IMR-90 (cell line): ENCODE measurements at regions not wholly inside any gene's neighbourhood (a gene's known extent, or its start where the extent isn't known, plus 50 kb on each side); places are given as distances from the start of the nearest gene placed in this dataset.

Source experiments
- ATAC-seq: fragments of 200-7000 bp; cut with Tn5 transposase; 2 replicates; pipeline ENCODE4 v1.9.1; 2020; ENCODE audit warnings: low read depth, mild to moderate bottlenecking, moderate library complexity
- BruUV-seq: library from RNA; stranded (reverse); fragments of 400-500 nt; replicated peaks from 2 replicates; lab custom pipeline; 2021; lab: Mats Ljungman, UMichigan
- CTCF ChIA-PET: fragments of 300-600 bp; formaldehyde crosslinking; extraction: SDS; loops from one replicate; lab custom pipeline; 2021; ENCODE audit warnings: antibody characterized with exemption; lab: Yijun Ruan, JAX
- POLR2A ChIA-PET: fragments of 300-600 bp; sonication (Branson Sonifier 250); formaldehyde crosslinking; loops from one replicate; lab custom pipeline; 2022; ENCODE audit warnings: antibody characterized with exemption; ENCODE audit not compliant: unreplicated experiment; lab: Charles Lee
- DNase-seq: peaks from one replicate; pipeline ENCODE4 v3.0.0; 2013
- H2AFZ ChIP-seq: replicated peaks from 2 replicates; pipeline ENCODE3; 2013; ENCODE audit warnings: low read length, mild to moderate bottlenecking; ENCODE audit not compliant: poor library complexity
- H2AK5ac ChIP-seq: 2 replicates; pipeline ENCODE4 v1.6.1; 2013; ENCODE audit warnings: low read depth, low read length, inconsistent platforms
- H2AK9ac ChIP-seq: replicated peaks from 2 replicates; pipeline ENCODE3; 2013; ENCODE audit warnings: mild to moderate bottlenecking, low read depth, low read length, moderate library complexity; ENCODE audit not compliant: poor library complexity
- H2BK120ac ChIP-seq: 2 replicates; pipeline ENCODE4 v1.6.1; 2013; ENCODE audit warnings: low read depth, low read length, inconsistent platforms
- H2BK15ac ChIP-seq: 3 replicates; pipeline ENCODE4 v1.6.1; 2013; ENCODE audit warnings: low read depth, low read length, inconsistent platforms
- H2BK20ac ChIP-seq: 2 replicates; pipeline ENCODE4 v1.6.1; 2013; ENCODE audit warnings: low read depth, mild to moderate bottlenecking, inconsistent platforms, low read length, moderate library complexity
- H2BK5ac ChIP-seq: 2 replicates; pipeline ENCODE4 v1.6.1; 2013; ENCODE audit warnings: mild to moderate bottlenecking, low read depth, low read length, inconsistent platforms; ENCODE audit not compliant: poor library complexity, severe bottlenecking
- H3K14ac ChIP-seq: replicated peaks from 2 replicates; pipeline ENCODE4 v1.6.1; 2013; ENCODE audit warnings: low read depth, low read length, inconsistent platforms
- H3K18ac ChIP-seq: 2 replicates; pipeline ENCODE4 v1.6.1; 2013; ENCODE audit warnings: low read depth, low read length, control low read depth
- H3K23ac ChIP-seq: 2 replicates; pipeline ENCODE4 v1.6.1; 2013; ENCODE audit warnings: low read depth, low read length, inconsistent platforms
- H3K27ac ChIP-seq: 2 replicates; pipeline ENCODE4 v1.5.1; 2013; ENCODE audit warnings: mild to moderate bottlenecking, control low read depth, low read length; ENCODE audit not compliant: insufficient read depth
- H3K27me3 ChIP-seq: 2 replicates; pipeline ENCODE4 v1.6.1; 2013; ENCODE audit warnings: low read length; ENCODE audit not compliant: control insufficient read depth, insufficient read depth
- H3K36me3 ChIP-seq: 2 replicates; pipeline ENCODE4 v1.6.1; 2013; ENCODE audit warnings: low read length, mixed read lengths; ENCODE audit not compliant: control insufficient read depth, insufficient read depth
- H3K4ac ChIP-seq: 2 replicates; pipeline ENCODE4 v1.6.1; 2013; ENCODE audit warnings: low read depth, low read length, inconsistent platforms
- H3K4me1 ChIP-seq: 2 replicates; pipeline ENCODE4 v1.6.1; 2013; ENCODE audit warnings: low read length, mixed read lengths; ENCODE audit not compliant: control insufficient read depth, insufficient read depth
- H3K4me2 ChIP-seq: 2 replicates; pipeline ENCODE4 v1.6.1; 2013; ENCODE audit warnings: low read depth, mild to moderate bottlenecking, control low read depth, low read length, moderate library complexity
- H3K4me3 ChIP-seq: 2 replicates; pipeline ENCODE4 v1.5.1; 2013; ENCODE audit warnings: low read depth, mild to moderate bottlenecking, control low read depth, low read length, moderate library complexity; ENCODE audit not compliant: insufficient read depth
- H3K56ac ChIP-seq: 2 replicates; pipeline ENCODE4 v1.6.1; 2013; ENCODE audit warnings: low read length, inconsistent platforms; ENCODE audit not compliant: insufficient read depth; ENCODE audit errors: extremely low read depth
- H3K79me1 ChIP-seq, 2 experiments: 2 replicates each; pipeline ENCODE4 v1.6.1; 2013; ENCODE audit warnings: low read length in 2 of 2, inconsistent platforms in 1 of 2, low read depth in 1 of 2
- H3K9ac ChIP-seq: 2 replicates; pipeline ENCODE4 v1.6.1; 2013; ENCODE audit warnings: low read depth, low read length, control low read depth
- H3K9me1 ChIP-seq: 2 replicates; pipeline ENCODE4 v1.6.1; 2013; ENCODE audit warnings: low read length, inconsistent platforms; ENCODE audit not compliant: insufficient read depth
- H3K9me3 ChIP-seq: 2 replicates; pipeline ENCODE4 v1.6.1; 2013; ENCODE audit warnings: low read length; ENCODE audit not compliant: control insufficient read depth, insufficient read depth
- H4K20me1 ChIP-seq: 2 replicates; pipeline ENCODE4 v1.6.1; 2013; ENCODE audit warnings: low read length, inconsistent platforms; ENCODE audit not compliant: insufficient read depth
- H4K5ac ChIP-seq: 2 replicates; pipeline ENCODE4 v1.6.1; 2013; ENCODE audit warnings: mild to moderate bottlenecking, low read depth, low read length, control low read depth
- H4K8ac ChIP-seq, 2 experiments: 2 replicates each; pipeline ENCODE4 v1.6.1; 2013; ENCODE audit warnings: low read depth in 2 of 2, low read length in 2 of 2, control low read depth in 1 of 2, inconsistent platforms in 1 of 2
- H4K91ac ChIP-seq: 2 replicates; pipeline ENCODE4 v1.6.1; 2013; ENCODE audit warnings: low read depth, low read length, inconsistent platforms; ENCODE audit not compliant: insufficient read depth
- BHLHE40 ChIP-seq: fragments of 150-350 bp; IDR thresholded peaks from 2 replicates; pipeline ENCODE4 v1.6.1; 2016; ENCODE audit warnings: mild to moderate bottlenecking, low read depth, low read length
- CEBPB ChIP-seq: IDR thresholded peaks from 2 replicates; pipeline ENCODE4 v1.6.1; 2012; ENCODE audit warnings: low read depth, low read length, improper control_type of control experiment
- CHD1 ChIP-seq: IDR thresholded peaks from 2 replicates; pipeline ENCODE4 v1.6.1; 2012; ENCODE audit warnings: low read depth, low read length, improper control_type of control experiment
- FOS ChIP-seq: fragments of 150-350 bp; IDR thresholded peaks from 2 replicates; pipeline ENCODE4 v1.6.1; 2016; ENCODE audit warnings: low read depth, low read length
- MAFK ChIP-seq: IDR thresholded peaks from 2 replicates; pipeline ENCODE4 v1.6.1; 2012; ENCODE audit warnings: low read depth, low read length, improper control_type of control experiment
- MAZ ChIP-seq: IDR thresholded peaks from 2 replicates; pipeline ENCODE4 v1.6.1; 2012; ENCODE audit warnings: low read depth, mild to moderate bottlenecking, low read length, improper control_type of control experiment, moderate library complexity, borderline replicate concordance
- MXI1 ChIP-seq: IDR thresholded peaks from 2 replicates; pipeline ENCODE4 v1.6.1; 2012; ENCODE audit warnings: low read depth, mild to moderate bottlenecking, low read length, moderate library complexity, borderline replicate concordance
- NFE2L2 ChIP-seq: fragments of 150-350 bp; IDR thresholded peaks from 2 replicates; pipeline ENCODE4 v1.6.1; 2016; ENCODE audit warnings: low read depth, mild to moderate bottlenecking, low read length
- POLR2A ChIP-seq: IDR thresholded peaks from 2 replicates; pipeline ENCODE4 v1.6.1; 2012; ENCODE audit warnings: mild to moderate bottlenecking, low read depth, low read length
- RAD21 ChIP-seq: IDR thresholded peaks from 2 replicates; pipeline ENCODE4 v1.6.1; 2012; ENCODE audit warnings: low read length, improper control_type of control experiment
- RCOR1 ChIP-seq: IDR thresholded peaks from 2 replicates; pipeline ENCODE4 v1.6.1; 2012; ENCODE audit warnings: mild to moderate bottlenecking, low read length, improper control_type of control experiment; ENCODE audit not compliant: insufficient replicate concordance
- RFX5 ChIP-seq: IDR thresholded peaks from 2 replicates; pipeline ENCODE4 v1.8.0; 2012; ENCODE audit warnings: low read depth, mild to moderate bottlenecking, low read length, moderate library complexity
- SMC3 ChIP-seq: fragments of 150-350 bp; IDR thresholded peaks from 2 replicates; pipeline ENCODE4 v1.6.1; 2016; ENCODE audit warnings: low read depth, mild to moderate bottlenecking, antibody characterized with exemption, low read length, moderate library complexity
- WGBS, 2 experiments: methylation state at CpG; one replicate each; pipeline versions ENCODE4 v1.1.5 to v1.1.7; 2013; ENCODE audit warnings: missing lambda C conversion rate in 2 of 2; ENCODE audit not compliant: insufficient read length in 1 of 2; ENCODE audit errors: extremely low coverage in 2 of 2; 5-methylcytosine and 5-hydroxymethylcytosine counted together
- dilution Hi-C: fragments of 300-500 bp; cut with HindIII; formaldehyde crosslinking; loops from one replicate; pipeline ENCODE4 v1.14.3; 2018; ENCODE audit warnings: low sequenced_read_pairs; ENCODE audit not compliant: unreplicated experiment
- in situ Hi-C: fragments of 300-500 bp; cut with MboI; formaldehyde crosslinking; loops from 3 replicates; pipeline ENCODE4 v1.14.3; 2019; ENCODE audit warnings: low sequenced_read_pairs, inconsistent platforms, mixed read lengths
- intact Hi-C: fragments of 100-400 bp; cut with micrococcal nuclease; formaldehyde crosslinking; loops from 2 replicates; pipeline ENCODE4 v1.10.0; 2022
- TF ChIP-seq, protein P1 (sequence below): fragments of 150-350 bp; IDR thresholded peaks from 2 replicates; pipeline ENCODE4 v1.6.1; 2016; ENCODE audit warnings: low read depth, mild to moderate bottlenecking, low read length, moderate library complexity, borderline replicate concordance
- TF ChIP-seq, protein P2 (sequence below): fragments of 150-350 bp; IDR thresholded peaks from 2 replicates; pipeline ENCODE4 v1.6.1; 2017; ENCODE audit warnings: mild to moderate bottlenecking, antibody characterized with exemption, low read length, low read depth
- TF ChIP-seq, protein P3 (sequence below): conservative IDR thresholded peaks from 2 replicates; pipeline ENCODE4 v1.5.1; 2012; ENCODE audit warnings: mild to moderate bottlenecking, low read depth, low read length, improper control_type of control experiment

DNA sequence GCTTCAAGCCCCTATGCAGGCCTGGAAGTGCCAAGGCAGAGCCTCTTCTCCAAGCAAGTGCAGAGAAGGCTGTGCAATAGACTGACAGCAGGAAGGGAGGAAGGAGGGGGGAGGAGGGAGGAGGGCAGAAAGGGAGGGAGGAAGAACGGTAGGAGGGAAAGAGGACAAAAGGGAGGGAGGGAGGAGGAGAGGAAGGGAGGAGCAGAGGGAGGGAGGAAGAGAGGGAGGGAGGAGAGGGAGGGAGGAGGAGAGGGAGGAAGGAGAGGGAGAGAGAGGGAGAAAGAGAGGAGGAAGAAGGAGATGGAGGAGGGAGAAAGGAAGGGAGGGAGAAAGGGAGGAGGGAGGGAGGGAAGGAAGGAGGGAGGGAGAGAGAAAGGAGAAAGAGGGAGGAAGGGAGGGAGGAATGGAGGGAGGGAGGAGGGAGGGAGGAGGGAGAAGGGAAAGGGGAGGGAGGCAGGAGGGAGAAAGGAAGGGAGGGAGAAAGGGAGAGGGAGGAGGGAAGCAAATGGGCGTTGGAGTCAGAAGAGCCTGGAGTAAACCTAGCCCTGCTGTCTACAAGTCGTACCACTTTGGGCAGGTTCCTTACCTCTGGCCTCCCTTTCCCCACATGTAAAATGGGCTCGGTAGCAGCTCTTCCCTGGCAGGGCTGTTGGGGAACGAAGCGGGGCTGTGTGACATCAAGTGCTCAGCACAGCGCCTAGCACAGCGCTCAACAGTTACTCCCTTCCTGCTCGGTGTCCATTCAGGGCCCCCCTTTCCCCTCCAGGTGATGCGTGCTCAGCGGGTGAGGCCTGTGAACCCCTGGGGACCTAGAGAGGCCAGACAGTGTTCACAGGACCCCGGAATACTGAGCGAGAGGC, 244.6 kb downstream of the NPHP4 start:
- ChIA-PET POLR2A (no interaction called here), CTCF (no interaction called here)
- Histone ChIP-seq H3K4me1 (no peaks in the 10 kb centered on the region), H2AK9ac (no peak overlapping the region), H3K9me3 (peaks cover 44% of the 10 kb centered on the region), H3K14ac (no peak overlapping the region), H3K36me3 (no peaks in the 10 kb centered on the region), H3K27me3 (no peaks in the 10 kb centered on the region), H2BK5ac (no peak overlapping the region), H2BK20ac (no peak overlapping the region), H3K4ac (no peak overlapping the region), H4K20me1 (no peaks in the 10 kb centered on the region), H4K91ac (no peak overlapping the region), H3K9me1 (no peaks in the 10 kb centered on the region), H2AFZ (no peak overlapping the region), H3K18ac (no peak overlapping the region), H3K27ac (no peak overlapping the region), H2BK15ac (no peak overlapping the region), H3K9ac (no peak overlapping the region), H4K8ac (no peak overlapping the region), H3K56ac (no peak overlapping the region), H4K5ac (no peak overlapping the region), H2BK120ac (no peak overlapping the region), H3K23ac (no peak overlapping the region), H3K4me2 (no peak overlapping the region), H2AK5ac (no peak overlapping the region), H3K79me1 (no peaks in the 10 kb centered on the region), H3K4me3 (no peak overlapping the region)
- in situ Hi-C loops (no loop called here), intact Hi-C loops (no loop called here), dilution Hi-C loops (no loop called here)
- TF ChIP-seq MAZ (no peak), SMC3 (no peak), RCOR1 (no peak), POLR2A (no peak), MAFK (no peak), FOS (no peak), CHD1 (no peak), MXI1 (no peak), RFX5 (no peak), BHLHE40 (no peak), RAD21 (no peak), CEBPB (no peak), NFE2L2 (no peak)
- TF ChIP-seq, protein P1, sequence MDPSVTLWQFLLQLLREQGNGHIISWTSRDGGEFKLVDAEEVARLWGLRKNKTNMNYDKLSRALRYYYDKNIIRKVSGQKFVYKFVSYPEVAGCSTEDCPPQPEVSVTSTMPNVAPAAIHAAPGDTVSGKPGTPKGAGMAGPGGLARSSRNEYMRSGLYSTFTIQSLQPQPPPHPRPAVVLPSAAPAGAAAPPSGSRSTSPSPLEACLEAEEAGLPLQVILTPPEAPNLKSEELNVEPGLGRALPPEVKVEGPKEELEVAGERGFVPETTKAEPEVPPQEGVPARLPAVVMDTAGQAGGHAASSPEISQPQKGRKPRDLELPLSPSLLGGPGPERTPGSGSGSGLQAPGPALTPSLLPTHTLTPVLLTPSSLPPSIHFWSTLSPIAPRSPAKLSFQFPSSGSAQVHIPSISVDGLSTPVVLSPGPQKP: no peak
- TF ChIP-seq, protein P2, sequence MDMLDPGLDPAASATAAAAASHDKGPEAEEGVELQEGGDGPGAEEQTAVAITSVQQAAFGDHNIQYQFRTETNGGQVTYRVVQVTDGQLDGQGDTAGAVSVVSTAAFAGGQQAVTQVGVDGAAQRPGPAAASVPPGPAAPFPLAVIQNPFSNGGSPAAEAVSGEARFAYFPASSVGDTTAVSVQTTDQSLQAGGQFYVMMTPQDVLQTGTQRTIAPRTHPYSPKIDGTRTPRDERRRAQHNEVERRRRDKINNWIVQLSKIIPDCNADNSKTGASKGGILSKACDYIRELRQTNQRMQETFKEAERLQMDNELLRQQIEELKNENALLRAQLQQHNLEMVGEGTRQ: no peak
- TF ChIP-seq, protein P3, sequence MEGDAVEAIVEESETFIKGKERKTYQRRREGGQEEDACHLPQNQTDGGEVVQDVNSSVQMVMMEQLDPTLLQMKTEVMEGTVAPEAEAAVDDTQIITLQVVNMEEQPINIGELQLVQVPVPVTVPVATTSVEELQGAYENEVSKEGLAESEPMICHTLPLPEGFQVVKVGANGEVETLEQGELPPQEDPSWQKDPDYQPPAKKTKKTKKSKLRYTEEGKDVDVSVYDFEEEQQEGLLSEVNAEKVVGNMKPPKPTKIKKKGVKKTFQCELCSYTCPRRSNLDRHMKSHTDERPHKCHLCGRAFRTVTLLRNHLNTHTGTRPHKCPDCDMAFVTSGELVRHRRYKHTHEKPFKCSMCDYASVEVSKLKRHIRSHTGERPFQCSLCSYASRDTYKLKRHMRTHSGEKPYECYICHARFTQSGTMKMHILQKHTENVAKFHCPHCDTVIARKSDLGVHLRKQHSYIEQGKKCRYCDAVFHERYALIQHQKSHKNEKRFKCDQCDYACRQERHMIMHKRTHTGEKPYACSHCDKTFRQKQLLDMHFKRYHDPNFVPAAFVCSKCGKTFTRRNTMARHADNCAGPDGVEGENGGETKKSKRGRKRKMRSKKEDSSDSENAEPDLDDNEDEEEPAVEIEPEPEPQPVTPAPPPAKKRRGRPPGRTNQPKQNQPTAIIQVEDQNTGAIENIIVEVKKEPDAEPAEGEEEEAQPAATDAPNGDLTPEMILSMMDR: no peak
- ATAC-seq: no peak
- DNase-seq: no peak
- 70% methylated on average over 8 of the region's 13 CpGs; no CpG with 5 or more reads in 1 of the 2 experiments for WGBS, 2 experiments
- no TSS peak for BruUV-seq
